ENCODE measurements at regions not wholly inside any gene's neighbourhood (a gene's known extent, or its start where the extent isn't known, plus 50 kb on each side); places are given as distances from the start of the nearest gene placed in this dataset.

GRCh38 chr2:156057647-156058046 lies 274.9 kb downstream of the NR4A2 start:
- TF ChIP-seq POLR2A (IDR thresholded peaks at IDR 0.05; ENCODE audit: extremely low read depth, insufficient read length) = no peak
- no peak for TF ChIP-seq MYC (IDR thresholded peaks at IDR 0.05; ENCODE audit: low read depth, low read length)
- TF ChIP-seq, protein P1, sequence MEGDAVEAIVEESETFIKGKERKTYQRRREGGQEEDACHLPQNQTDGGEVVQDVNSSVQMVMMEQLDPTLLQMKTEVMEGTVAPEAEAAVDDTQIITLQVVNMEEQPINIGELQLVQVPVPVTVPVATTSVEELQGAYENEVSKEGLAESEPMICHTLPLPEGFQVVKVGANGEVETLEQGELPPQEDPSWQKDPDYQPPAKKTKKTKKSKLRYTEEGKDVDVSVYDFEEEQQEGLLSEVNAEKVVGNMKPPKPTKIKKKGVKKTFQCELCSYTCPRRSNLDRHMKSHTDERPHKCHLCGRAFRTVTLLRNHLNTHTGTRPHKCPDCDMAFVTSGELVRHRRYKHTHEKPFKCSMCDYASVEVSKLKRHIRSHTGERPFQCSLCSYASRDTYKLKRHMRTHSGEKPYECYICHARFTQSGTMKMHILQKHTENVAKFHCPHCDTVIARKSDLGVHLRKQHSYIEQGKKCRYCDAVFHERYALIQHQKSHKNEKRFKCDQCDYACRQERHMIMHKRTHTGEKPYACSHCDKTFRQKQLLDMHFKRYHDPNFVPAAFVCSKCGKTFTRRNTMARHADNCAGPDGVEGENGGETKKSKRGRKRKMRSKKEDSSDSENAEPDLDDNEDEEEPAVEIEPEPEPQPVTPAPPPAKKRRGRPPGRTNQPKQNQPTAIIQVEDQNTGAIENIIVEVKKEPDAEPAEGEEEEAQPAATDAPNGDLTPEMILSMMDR (IDR thresholded peaks at IDR 0.05; ENCODE audit: low read depth, low read length) = no peak
- TF ChIP-seq, protein P2, sequence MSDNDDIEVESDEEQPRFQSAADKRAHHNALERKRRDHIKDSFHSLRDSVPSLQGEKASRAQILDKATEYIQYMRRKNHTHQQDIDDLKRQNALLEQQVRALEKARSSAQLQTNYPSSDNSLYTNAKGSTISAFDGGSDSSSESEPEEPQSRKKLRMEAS (IDR thresholded peaks at IDR 0.05; ENCODE audit: low read depth, low read length) = no peak

Measured in NB4 (cell line).